ENCODE measurements at regions not wholly inside any gene's neighbourhood (a gene's known extent, or its start where the extent isn't known, plus 50 kb on each side); places are given as distances from the start of the nearest gene placed in this dataset.

GRCh38 chr4:59637596-59637995 is 1562.5 kb upstream of the ADGRL3 start:
- POLR2A ChIA-PET (ENCODE audit: low non-redundant PET), result no interaction called here

GRCh38 chr4:59643682-59644081 is 1556.4 kb upstream of the ADGRL3 start:
- H3K27ac ChIP-seq, result no peak overlapping the region
- no peak for TF ChIP-seq CTCF (conservative IDR thresholded peaks at IDR 0.05; ENCODE audit: low read depth)
- ChIA-PET POLR2A (ENCODE audit: low non-redundant PET) (no interaction called here), CTCF (no interaction called here)
- DNase-seq (ENCODE audit: low spot score), result no peak

More at GRCh38 chr4:59637596-59637995, 1562.5 kb upstream of the ADGRL3 start:
- H3K27ac ChIP-seq, result no peak overlapping the region
- CTCF ChIA-PET, result no interaction called here
- no peak for DNase-seq (ENCODE audit: low spot score)
- TF ChIP-seq CTCF (conservative IDR thresholded peaks at IDR 0.05; ENCODE audit: low read depth), result no peak

GRCh38 chr4:59644765-59645164 is 1555.4 kb upstream of the ADGRL3 start:
- CTCF ChIA-PET, result no interaction called here
- H3K27ac ChIP-seq, result no peak overlapping the region
- POLR2A ChIA-PET (ENCODE audit: low non-redundant PET), result no interaction called here
- no peak for DNase-seq (ENCODE audit: low spot score)
- no peak for TF ChIP-seq CTCF (conservative IDR thresholded peaks at IDR 0.05; ENCODE audit: low read depth)

- ChIA-PET POLR2A (ENCODE audit: low non-redundant PET) (no interaction called here), CTCF (no interaction called here)
- no peak for DNase-seq (ENCODE audit: low spot score)
- no peak for TF ChIP-seq CTCF (conservative IDR thresholded peaks at IDR 0.05; ENCODE audit: low read depth)
- no peak overlapping the region for H3K27ac ChIP-seq
Measured at GRCh38 chr4:59646082-59646481, 1554.0 kb upstream of the ADGRL3 start.

GRCh38 chr4:59647011-59647410 is 1553.1 kb upstream of the ADGRL3 start:
- no peak overlapping the region for H3K27ac ChIP-seq
- POLR2A ChIA-PET (ENCODE audit: low non-redundant PET), result no interaction called here
- CTCF ChIA-PET, result no interaction called here
- no peak for DNase-seq (ENCODE audit: low spot score)
- TF ChIP-seq CTCF (conservative IDR thresholded peaks at IDR 0.05; ENCODE audit: low read depth), result no peak

GRCh38 chr4:59647500-59647899 is 1552.6 kb upstream of the ADGRL3 start:
- ChIA-PET CTCF (no interaction called here), POLR2A (ENCODE audit: low non-redundant PET) (no interaction called here)
- no peak overlapping the region for H3K27ac ChIP-seq
- no peak for TF ChIP-seq CTCF (conservative IDR thresholded peaks at IDR 0.05; ENCODE audit: low read depth)
- no peak for DNase-seq (ENCODE audit: low spot score)

- DNase-seq (ENCODE audit: low spot score), result no peak
- ChIA-PET POLR2A (ENCODE audit: low non-redundant PET) (no interaction called here), CTCF (no interaction called here)
- H3K27ac ChIP-seq, result no peak overlapping the region
- TF ChIP-seq CTCF (conservative IDR thresholded peaks at IDR 0.05; ENCODE audit: low read depth), result no peak
Measured at GRCh38 chr4:59650861-59651260, 1549.3 kb upstream of the ADGRL3 start.

Measured in RWPE1 (cell line).